ENCODE measurements at regions not wholly inside any gene's neighbourhood (a gene's known extent, or its start where the extent isn't known, plus 50 kb on each side); places are given as distances from the start of the nearest gene placed in this dataset.

- TF ChIP-seq CTCF (conservative IDR thresholded peaks at IDR 0.05; ENCODE audit: low read depth, low read length), result no peak
- H2AFZ ChIP-seq (ENCODE audit: low read depth), result no peak overlapping the region
- H3K36me3 ChIP-seq (ENCODE audit: insufficient read depth), result no peaks in the 10 kb centered on the region
- H3K4me1 ChIP-seq (ENCODE audit: low read depth, poor library complexity, severe bottlenecking), result no peaks in the 10 kb centered on the region
- H4K20me1 ChIP-seq (ENCODE audit: insufficient read depth), result no peaks in the 10 kb centered on the region
- no peaks in the 10 kb centered on the region for H3K27me3 ChIP-seq (ENCODE audit: insufficient read depth, low read depth)
- H3K79me2 ChIP-seq (ENCODE audit: insufficient read depth, low read depth), result no peaks in the 10 kb centered on the region
- no peak overlapping the region for H3K4me2 ChIP-seq
- H3K27ac ChIP-seq, result no peak overlapping the region
- H3K4me3 ChIP-seq (IDR thresholded peaks at IDR 0.05; ENCODE audit: insufficient read depth, low read depth, low read length), result no peak overlapping the region
- H3K9ac ChIP-seq, result no peak overlapping the region
These were observed 519.0 kb upstream of the SEMA6A start for GRCh38 chr5:117093653-117094052.

GRCh38 chr5:117089001-117089400 lies 514.4 kb upstream of the SEMA6A start:
- Histone ChIP-seq H4K20me1 (ENCODE audit: insufficient read depth) (no peaks in the 10 kb centered on the region), H3K36me3 (ENCODE audit: insufficient read depth) (no peaks in the 10 kb centered on the region), H3K27ac (no peak overlapping the region), H3K4me3 (IDR thresholded peaks at IDR 0.05; ENCODE audit: insufficient read depth, low read depth, low read length) (no peak overlapping the region), H3K4me1 (ENCODE audit: low read depth, poor library complexity, severe bottlenecking) (no peaks in the 10 kb centered on the region), H3K9ac (no peak overlapping the region), H2AFZ (ENCODE audit: low read depth) (no peak overlapping the region), H3K4me2 (no peak overlapping the region), H3K27me3 (ENCODE audit: insufficient read depth, low read depth) (no peaks in the 10 kb centered on the region), H3K79me2 (ENCODE audit: insufficient read depth, low read depth) (no peaks in the 10 kb centered on the region)
- TF ChIP-seq CTCF (conservative IDR thresholded peaks at IDR 0.05; ENCODE audit: low read depth, low read length), result no peak

- Histone ChIP-seq H3K9ac (no peak overlapping the region), H3K4me3 (IDR thresholded peaks at IDR 0.05; ENCODE audit: insufficient read depth, low read depth, low read length) (no peak overlapping the region), H3K27me3 (ENCODE audit: insufficient read depth, low read depth) (no peaks in the 10 kb centered on the region), H4K20me1 (ENCODE audit: insufficient read depth) (no peaks in the 10 kb centered on the region), H3K79me2 (ENCODE audit: insufficient read depth, low read depth) (no peaks in the 10 kb centered on the region), H3K27ac (no peak overlapping the region), H2AFZ (ENCODE audit: low read depth) (no peak overlapping the region), H3K4me1 (ENCODE audit: low read depth, poor library complexity, severe bottlenecking) (no peaks in the 10 kb centered on the region), H3K4me2 (no peak overlapping the region), H3K36me3 (ENCODE audit: insufficient read depth) (no peaks in the 10 kb centered on the region)
- no peak for TF ChIP-seq CTCF (conservative IDR thresholded peaks at IDR 0.05; ENCODE audit: low read depth, low read length)
These were observed 513.6 kb upstream of the SEMA6A start for GRCh38 chr5:117088176-117088575.

- Histone ChIP-seq H3K4me2 (no peak overlapping the region), H3K4me3 (IDR thresholded peaks at IDR 0.05; ENCODE audit: insufficient read depth, low read depth, low read length) (no peak overlapping the region), H3K36me3 (ENCODE audit: insufficient read depth) (no peaks in the 10 kb centered on the region), H3K79me2 (ENCODE audit: insufficient read depth, low read depth) (no peaks in the 10 kb centered on the region), H4K20me1 (ENCODE audit: insufficient read depth) (no peaks in the 10 kb centered on the region), H3K4me1 (ENCODE audit: low read depth, poor library complexity, severe bottlenecking) (no peaks in the 10 kb centered on the region), H2AFZ (ENCODE audit: low read depth) (no peak overlapping the region), H3K27ac (no peak overlapping the region), H3K27me3 (ENCODE audit: insufficient read depth, low read depth) (no peaks in the 10 kb centered on the region), H3K9ac (no peak overlapping the region)
- no peak for TF ChIP-seq CTCF (conservative IDR thresholded peaks at IDR 0.05; ENCODE audit: low read depth, low read length)
These were observed 509.4 kb upstream of the SEMA6A start for GRCh38 chr5:117084067-117084466.

GRCh38 chr5:117082977-117083376 lies 508.4 kb upstream of the SEMA6A start:
- Histone ChIP-seq H3K4me1 (ENCODE audit: low read depth, poor library complexity, severe bottlenecking) (no peaks in the 10 kb centered on the region), H3K9ac (no peak overlapping the region), H3K4me3 (IDR thresholded peaks at IDR 0.05; ENCODE audit: insufficient read depth, low read depth, low read length) (no peak overlapping the region), H2AFZ (ENCODE audit: low read depth) (no peak overlapping the region), H3K36me3 (ENCODE audit: insufficient read depth) (no peaks in the 10 kb centered on the region), H3K79me2 (ENCODE audit: insufficient read depth, low read depth) (no peaks in the 10 kb centered on the region), H3K27ac (no peak overlapping the region), H3K4me2 (no peak overlapping the region), H3K27me3 (ENCODE audit: insufficient read depth, low read depth) (no peaks in the 10 kb centered on the region), H4K20me1 (ENCODE audit: insufficient read depth) (no peaks in the 10 kb centered on the region)
- no peak for TF ChIP-seq CTCF (conservative IDR thresholded peaks at IDR 0.05; ENCODE audit: low read depth, low read length)

Measured in KMS-11 (cell line).